HS-27A (cell line): ENCODE measurements at regions not wholly inside any gene's neighbourhood (a gene's known extent, or its start where the extent isn't known, plus 50 kb on each side); places are given as distances from the start of the nearest gene placed in this dataset.

Experiments
- DNase-seq: peaks from one replicate; pipeline ENCODE4 v3.0.0-alpha.2; 2012; ENCODE audit warnings: low read depth, missing footprints

GRCh38 chr14:89017417-89017816 is 193.0 kb downstream of the TTC8 start:
- DNase-seq: no peak

- no peak for DNase-seq
Measured at GRCh38 chr14:89022274-89022673, 197.8 kb downstream of the TTC8 start.

GRCh38 chr14:89024691-89025090 is 200.2 kb downstream of the TTC8 start:
- DNase-seq: no peak

GRCh38 chr14:89025561-89026236 is 201.2 kb downstream of the TTC8 start:
- DNase-seq: no peak

- no peak for DNase-seq
Measured at GRCh38 chr14:89027097-89027740, 202.8 kb downstream of the TTC8 start.

- DNase-seq: no peak
Measured at GRCh38 chr14:89028462-89029134, 204.1 kb downstream of the TTC8 start.

GRCh38 chr14:89029961-89030694 is 205.7 kb downstream of the TTC8 start:
- DNase-seq: no peak

GRCh38 chr14:89030921-89031320 is 206.5 kb downstream of the TTC8 start:
- no peak for DNase-seq

GRCh38 chr14:89032086-89032649 is 207.7 kb downstream of the TTC8 start:
- no peak for DNase-seq

- DNase-seq: no peak
Measured at GRCh38 chr14:89033756-89034155, 209.3 kb downstream of the TTC8 start.

GRCh38 chr14:89036371-89036770 is 211.9 kb downstream of the TTC8 start:
- no peak for DNase-seq

GRCh38 chr14:89037065-89037464 is 212.6 kb downstream of the TTC8 start:
- no peak for DNase-seq

- DNase-seq: no peak
Measured at GRCh38 chr14:89040080-89040459, 215.6 kb downstream of the TTC8 start.

- DNase-seq: peak; percentile 81
Measured at GRCh38 chr14:89040460-89041256, 216.2 kb downstream of the TTC8 start.

- DNase-seq: no peak
Measured at GRCh38 chr14:89041257-89041582, 216.8 kb downstream of the TTC8 start.

GRCh38 chr14:89042021-89042420 is 217.6 kb downstream of the TTC8 start:
- DNase-seq: no peak

- DNase-seq: no peak
Measured at GRCh38 chr14:89053303-89053702, 228.9 kb downstream of the TTC8 start.

GRCh38 chr14:89056394-89056793 is 231.9 kb downstream of the TTC8 start:
- no peak for DNase-seq

GRCh38 chr14:89058697-89059096 is 234.2 kb downstream of the TTC8 start:
- DNase-seq: no peak

GRCh38 chr14:89060191-89060590 is 235.7 kb downstream of the TTC8 start:
- DNase-seq: no peak

GRCh38 chr14:89061696-89062095 is 237.2 kb downstream of the TTC8 start:
- no peak for DNase-seq

GRCh38 chr14:89065879-89066278 is 241.4 kb downstream of the TTC8 start:
- no peak for DNase-seq
